Smooth muscle cell (in vitro differentiated cells): ENCODE measurements at regions not wholly inside any gene's neighbourhood (a gene's known extent, or its start where the extent isn't known, plus 50 kb on each side); places are given as distances from the start of the nearest gene placed in this dataset.
"Not testable (repeated sequence)": the region's sequence is repeated elsewhere in the genome, so short reads cannot be mapped to it uniquely, and the experiment has no call there.

ENCODE experiments used
- DNase-seq: peaks from one replicate; lab custom pipeline; 2025; ENCODE audit not compliant: unreplicated experiment; lab: John Stamatoyannopoulos, UW
- H2AFZ ChIP-seq: fragments of 200-600 bp; sonication (generic); 2 replicates; pipeline ENCODE4 v1.6.0; 2016; ENCODE audit warnings: antibody characterized with exemption, low read depth, mild to moderate bottlenecking
- H3F3A ChIP-seq: fragments of 200-600 bp; sonication (generic); 2 replicates; pipeline ENCODE4 v1.6.0; 2017; ENCODE audit warnings: antibody characterized with exemption, low read depth
- H3K27ac ChIP-seq: fragments of 200-600 bp; sonication (generic); 2 replicates; pipeline ENCODE4 v1.5.1; 2016; ENCODE audit warnings: low read depth, mild to moderate bottlenecking
- H3K27me3 ChIP-seq: fragments of 200-600 bp; sonication (generic); 2 replicates; pipeline ENCODE4 v1.6.1; 2016; ENCODE audit warnings: low read depth, mild to moderate bottlenecking
- H3K36me3 ChIP-seq: fragments of 200-600 bp; sonication (generic); 2 replicates; pipeline ENCODE4 v1.5.1; 2016; ENCODE audit warnings: low read depth
- H3K4me1 ChIP-seq: fragments of 200-600 bp; sonication (generic); 2 replicates; pipeline ENCODE4 v1.5.1; 2016; ENCODE audit warnings: low read depth
- H3K4me2 ChIP-seq: fragments of 200-600 bp; sonication (generic); 2 replicates; pipeline ENCODE4 v1.6.0; 2016; ENCODE audit warnings: mild to moderate bottlenecking
- H3K4me3 ChIP-seq: fragments of 200-600 bp; sonication (generic); 2 replicates; pipeline ENCODE4 v1.5.1; 2016; ENCODE audit warnings: mild to moderate bottlenecking
- H3K79me2 ChIP-seq: fragments of 200-600 bp; sonication (generic); 2 replicates; pipeline ENCODE4 v1.6.0; 2016; ENCODE audit warnings: low read depth, mild to moderate bottlenecking
- H3K9ac ChIP-seq: fragments of 200-600 bp; sonication (generic); 2 replicates; pipeline ENCODE4 v1.6.0; 2016; ENCODE audit warnings: low read depth
- H3K9me3 ChIP-seq: fragments of 200-600 bp; sonication (generic); replicated peaks from 2 replicates; pipeline ENCODE4 v1.5.1; 2016; ENCODE audit warnings: low read depth
- H4K20me1 ChIP-seq: fragments of 200-600 bp; sonication (generic); 2 replicates; pipeline ENCODE4 v1.6.0; 2016; ENCODE audit warnings: low read depth
- CTCF ChIP-seq: fragments of 200-600 bp; sonication (generic); IDR thresholded peaks from 2 replicates; pipeline ENCODE4 v1.5.1; 2017; ENCODE audit warnings: borderline replicate concordance, mild to moderate bottlenecking, antibody characterized with exemption; ENCODE audit not compliant: insufficient read depth, poor library complexity, severe bottlenecking
- WGBS: methylation state at CpG from one replicate; pipeline ENCODE4 v1.1.7; 2016; ENCODE audit warnings: low lambda C conversion rate; 5-methylcytosine and 5-hydroxymethylcytosine counted together

GRCh38 chr2:161067846-161068350, 92.3 kb upstream of the TANK start:
- Histone ChIP-seq H3K36me3 (no peaks in the 10 kb centered on the region), H3K9ac (no peak overlapping the region), H3K4me2 (no peak overlapping the region), H3K4me1 (peaks cover 5% of the 10 kb centered on the region), H3K4me3 (no peak overlapping the region), H3K27me3 (no peaks in the 10 kb centered on the region), H3F3A (no peaks in the 10 kb centered on the region), H3K9me3 (no peaks in the 10 kb centered on the region), H3K79me2 (no peaks in the 10 kb centered on the region), H4K20me1 (no peaks in the 10 kb centered on the region), H3K27ac (no peak overlapping the region), H2AFZ (no peak overlapping the region)
- DNase-seq = no peak
- no peak for TF ChIP-seq CTCF
- WGBS = 72% methylated on average over 3 of the region's 3 CpGs

GRCh38 chr2:161068670-161069069, 91.6 kb upstream of the TANK start:
- H2AFZ ChIP-seq = no peak overlapping the region
- DNase-seq = no peak
- H3K4me2 ChIP-seq = no peak overlapping the region
- WGBS = 6% methylated on average over 1 of the region's 1 CpG
- no peaks in the 10 kb centered on the region for H3K79me2 ChIP-seq
- H3F3A ChIP-seq = no peaks in the 10 kb centered on the region
- no peaks in the 10 kb centered on the region for H3K36me3 ChIP-seq
- no peaks in the 10 kb centered on the region for H3K27me3 ChIP-seq
- no peaks in the 10 kb centered on the region for H3K9me3 ChIP-seq
- no peak overlapping the region for H3K4me3 ChIP-seq
- no peak overlapping the region for H3K27ac ChIP-seq
- no peak overlapping the region for H3K9ac ChIP-seq
- H3K4me1 ChIP-seq = no peaks in the 10 kb centered on the region
- H4K20me1 ChIP-seq = no peaks in the 10 kb centered on the region
- no peak for TF ChIP-seq CTCF

- 96% methylated on average over 1 of the region's 1 CpG for WGBS
- no peak overlapping the region for H3K4me2 ChIP-seq
- TF ChIP-seq CTCF = no peak
- H3K36me3 ChIP-seq = no peaks in the 10 kb centered on the region
- H3K4me3 ChIP-seq = no peak overlapping the region
- H2AFZ ChIP-seq = no peak overlapping the region
- DNase-seq = no peak
- H3K27me3 ChIP-seq = no peaks in the 10 kb centered on the region
- no peak overlapping the region for H3K9ac ChIP-seq
- H4K20me1 ChIP-seq = no peaks in the 10 kb centered on the region
- no peaks in the 10 kb centered on the region for H3K79me2 ChIP-seq
- no peak overlapping the region for H3K27ac ChIP-seq
- H3K4me1 ChIP-seq = peaks cover 8% of the 10 kb centered on the region
- no peaks in the 10 kb centered on the region for H3F3A ChIP-seq
- H3K9me3 ChIP-seq = no peaks in the 10 kb centered on the region
Observed at GRCh38 chr2:161070693-161071479, 89.3 kb upstream of the TANK start.

- not testable (repeated sequence) for H3K9ac ChIP-seq, H3K27me3 ChIP-seq, H3K4me3 ChIP-seq, H3F3A ChIP-seq, H2AFZ ChIP-seq, H3K27ac ChIP-seq, H3K79me2 ChIP-seq, DNase-seq, H3K4me2 ChIP-seq, H4K20me1 ChIP-seq, H3K36me3 ChIP-seq, H3K9me3 ChIP-seq
- 94% methylated on average over 2 of the region's 2 CpGs for WGBS
- peaks cover 13% of the 10 kb centered on the region for H3K4me1 ChIP-seq
Observed at GRCh38 chr2:161072436-161072835, 87.8 kb upstream of the TANK start.
